NCI-H1417 (cell line): ENCODE measurements at regions not wholly inside any gene's neighbourhood (a gene's known extent, or its start where the extent isn't known, plus 50 kb on each side); places are given as distances from the start of the nearest gene placed in this dataset.

ENCODE experiments used
- DNase-seq, 3 experiments: peaks; one replicate each; lab custom pipeline; 2025; lab: John Stamatoyannopoulos, UW

GRCh38 chr5:173802670-173803165, 85.4 kb upstream of the CPEB4 start:
- no peak for DNase-seq

- no peak for DNase-seq
Measured at GRCh38 chr5:173804579-173804978, 83.6 kb upstream of the CPEB4 start.

- no peak for DNase-seq
Measured at GRCh38 chr5:173806270-173807035, 81.7 kb upstream of the CPEB4 start.

- DNase-seq, result no peak
Measured at GRCh38 chr5:173807181-173807655, 80.9 kb upstream of the CPEB4 start.

- DNase-seq, result no peak
Measured at GRCh38 chr5:173808079-173808808, 79.9 kb upstream of the CPEB4 start.

GRCh38 chr5:173809014-173809413, 79.1 kb upstream of the CPEB4 start:
- DNase-seq, result no peak

GRCh38 chr5:173812811-173813550, 75.2 kb upstream of the CPEB4 start:
- no peak for DNase-seq

GRCh38 chr5:173814053-173814452, 74.1 kb upstream of the CPEB4 start:
- no peak for DNase-seq

GRCh38 chr5:173815571-173815970, 72.6 kb upstream of the CPEB4 start:
- no peak for DNase-seq

GRCh38 chr5:173816728-173817127, 71.4 kb upstream of the CPEB4 start:
- DNase-seq, result no peak

- no peak for DNase-seq
Measured at GRCh38 chr5:173817561-173817960, 70.6 kb upstream of the CPEB4 start.

- DNase-seq, result no peak
Measured at GRCh38 chr5:173819521-173819920, 68.6 kb upstream of the CPEB4 start.

- no peak for DNase-seq
Measured at GRCh38 chr5:173823274-173823644, 64.9 kb upstream of the CPEB4 start.

GRCh38 chr5:173823721-173824567, 64.2 kb upstream of the CPEB4 start:
- DNase-seq, result no peak

GRCh38 chr5:173825215-173825865, 62.8 kb upstream of the CPEB4 start:
- DNase-seq, result no peak

GRCh38 chr5:173826086-173826427, 62.1 kb upstream of the CPEB4 start:
- no peak for DNase-seq

GRCh38 chr5:173826428-173827350, 61.5 kb upstream of the CPEB4 start:
- DNase-seq, result no peak

- no peak for DNase-seq
Measured at GRCh38 chr5:173828952-173829351, 59.2 kb upstream of the CPEB4 start.

- no peak for DNase-seq
Measured at GRCh38 chr5:173829826-173830225, 58.3 kb upstream of the CPEB4 start.

- DNase-seq, result no peak
Measured at GRCh38 chr5:173830421-173830820, 57.7 kb upstream of the CPEB4 start.
